Chondrocyte (in vitro differentiated cells): ENCODE measurements at regions not wholly inside any gene's neighbourhood (a gene's known extent, or its start where the extent isn't known, plus 50 kb on each side); places are given as distances from the start of the nearest gene placed in this dataset.

Experiments used
- DNase-seq: peaks from one replicate; pipeline ENCODE4 v3.0.0; 2021; ENCODE audit warnings: mixed read lengths, low spot score
- H3K27ac Mint-ChIP-seq: one replicate; pipeline ENCODE4 v1.8.0; 2021; ENCODE audit warnings: mild to moderate bottlenecking, moderate library complexity, mixed read lengths; ENCODE audit not compliant: unreplicated experiment
- H3K27me3 Mint-ChIP-seq: 2 replicates; pipeline ENCODE4 v1.8.0; 2021; ENCODE audit warnings: low read depth, mixed read lengths
- H3K36me3 Mint-ChIP-seq: 2 replicates; pipeline ENCODE4 v1.8.0; 2021; ENCODE audit warnings: low read depth, mixed read lengths
- H3K4me1 Mint-ChIP-seq: 2 replicates; pipeline ENCODE4 v1.8.0; 2021; ENCODE audit warnings: low read depth, mild to moderate bottlenecking, mixed read lengths
- H3K4me3 Mint-ChIP-seq: one replicate; pipeline ENCODE4 v1.8.0; 2021; ENCODE audit warnings: mild to moderate bottlenecking, moderate library complexity, mixed read lengths; ENCODE audit not compliant: unreplicated experiment
- H3K9me3 Mint-ChIP-seq: 2 replicates; pipeline ENCODE4 v1.8.0; 2021; ENCODE audit warnings: low read depth, mixed read lengths
- CTCF ChIP-seq: fragments of 200-600 bp; sonication (generic); IDR thresholded peaks from 2 replicates; pipeline ENCODE4 v1.5.0; 2021; ENCODE audit warnings: antibody characterized with exemption, mild to moderate bottlenecking, moderate library complexity

- H3K4me1 Mint-ChIP-seq, result no peaks in the 10 kb centered on the region
- H3K36me3 Mint-ChIP-seq, result no peaks in the 10 kb centered on the region
- H3K9me3 Mint-ChIP-seq, result peaks cover 26% of the 10 kb centered on the region
- no peak for TF ChIP-seq CTCF
- H3K27me3 Mint-ChIP-seq, result no peaks in the 10 kb centered on the region
- H3K27ac Mint-ChIP-seq, result no peak overlapping the region
- no peak for DNase-seq
- no peak overlapping the region for H3K4me3 Mint-ChIP-seq
Measured at GRCh38 chr21:18148401-18148800, 96.2 kb upstream of the CHODL start.

- Mint-ChIP-seq H3K9me3 (peaks cover 21% of the 10 kb centered on the region), H3K4me3 (no peak overlapping the region), H3K4me1 (no peaks in the 10 kb centered on the region), H3K27ac (no peak overlapping the region), H3K36me3 (no peaks in the 10 kb centered on the region), H3K27me3 (no peaks in the 10 kb centered on the region)
- no peak for DNase-seq
- TF ChIP-seq CTCF, result no peak
Measured at GRCh38 chr21:18147678-18148077, 97.0 kb upstream of the CHODL start.

GRCh38 chr21:18146820-18147219 lies 97.8 kb upstream of the CHODL start:
- TF ChIP-seq CTCF, result no peak
- peaks cover 19% of the 10 kb centered on the region for H3K9me3 Mint-ChIP-seq
- no peak overlapping the region for H3K4me3 Mint-ChIP-seq

GRCh38 chr21:18144339-18144738 lies 100.3 kb upstream of the CHODL start:
- no peak for TF ChIP-seq CTCF
- DNase-seq, result no peak
- peaks cover 20% of the 10 kb centered on the region for H3K9me3 Mint-ChIP-seq
- no peak overlapping the region for H3K4me3 Mint-ChIP-seq
- H3K4me1 Mint-ChIP-seq, result no peaks in the 10 kb centered on the region
- H3K27ac Mint-ChIP-seq, result no peak overlapping the region
- no peaks in the 10 kb centered on the region for H3K27me3 Mint-ChIP-seq
- H3K36me3 Mint-ChIP-seq, result no peaks in the 10 kb centered on the region

More at GRCh38 chr21:18146820-18147219, 97.8 kb upstream of the CHODL start:
- no peaks in the 10 kb centered on the region for H3K36me3 Mint-ChIP-seq
- H3K27ac Mint-ChIP-seq, result no peak overlapping the region
- no peaks in the 10 kb centered on the region for H3K4me1 Mint-ChIP-seq
- no peak for DNase-seq
- no peaks in the 10 kb centered on the region for H3K27me3 Mint-ChIP-seq

GRCh38 chr21:18142655-18143054 lies 102.0 kb upstream of the CHODL start:
- H3K27ac Mint-ChIP-seq, result no peak overlapping the region
- DNase-seq, result no peak
- TF ChIP-seq CTCF, result no peak
- peaks cover 17% of the 10 kb centered on the region for H3K9me3 Mint-ChIP-seq
- no peaks in the 10 kb centered on the region for H3K36me3 Mint-ChIP-seq
- no peak overlapping the region for H3K4me3 Mint-ChIP-seq
- no peaks in the 10 kb centered on the region for H3K27me3 Mint-ChIP-seq
- H3K4me1 Mint-ChIP-seq, result no peaks in the 10 kb centered on the region
